ENCODE measurements at regions not wholly inside any gene's neighbourhood (a gene's known extent, or its start where the extent isn't known, plus 50 kb on each side); places are given as distances from the start of the nearest gene placed in this dataset.

DNA sequence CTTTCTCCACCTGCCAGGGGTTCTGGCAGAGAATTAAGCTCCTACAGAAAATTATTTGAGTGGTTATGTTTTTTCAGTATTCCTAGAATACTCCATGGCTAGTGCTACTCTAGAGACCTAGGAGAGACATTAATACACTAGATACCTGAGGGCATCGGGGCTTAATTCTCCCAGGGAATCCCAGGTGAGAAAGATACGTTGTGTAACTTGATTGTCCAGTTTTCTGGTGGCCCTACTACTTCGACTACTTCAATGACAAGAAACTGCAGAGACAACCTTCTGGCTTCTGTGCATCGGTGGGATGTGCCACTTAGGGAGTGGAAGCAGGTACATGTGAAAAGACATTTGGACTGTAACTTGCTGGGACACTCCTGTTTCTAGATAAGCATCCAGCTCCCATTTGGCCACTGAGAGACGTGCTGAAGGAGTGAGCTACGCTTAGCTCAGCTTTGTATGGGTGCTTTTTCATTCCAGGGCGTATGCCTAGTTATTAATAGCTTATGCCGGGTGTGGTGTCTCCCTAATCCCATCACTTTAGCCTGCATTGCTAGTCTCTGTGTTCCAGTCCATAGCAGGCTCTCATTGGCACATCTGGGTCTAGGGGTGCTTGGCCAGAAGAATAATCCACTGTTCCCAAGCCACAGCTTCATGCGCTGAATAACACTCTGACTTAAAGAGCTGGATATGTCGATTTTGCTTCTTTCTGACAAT is 300.7 kb downstream of the SIPA1L2 start:
- TF ChIP-seq, protein P1, sequence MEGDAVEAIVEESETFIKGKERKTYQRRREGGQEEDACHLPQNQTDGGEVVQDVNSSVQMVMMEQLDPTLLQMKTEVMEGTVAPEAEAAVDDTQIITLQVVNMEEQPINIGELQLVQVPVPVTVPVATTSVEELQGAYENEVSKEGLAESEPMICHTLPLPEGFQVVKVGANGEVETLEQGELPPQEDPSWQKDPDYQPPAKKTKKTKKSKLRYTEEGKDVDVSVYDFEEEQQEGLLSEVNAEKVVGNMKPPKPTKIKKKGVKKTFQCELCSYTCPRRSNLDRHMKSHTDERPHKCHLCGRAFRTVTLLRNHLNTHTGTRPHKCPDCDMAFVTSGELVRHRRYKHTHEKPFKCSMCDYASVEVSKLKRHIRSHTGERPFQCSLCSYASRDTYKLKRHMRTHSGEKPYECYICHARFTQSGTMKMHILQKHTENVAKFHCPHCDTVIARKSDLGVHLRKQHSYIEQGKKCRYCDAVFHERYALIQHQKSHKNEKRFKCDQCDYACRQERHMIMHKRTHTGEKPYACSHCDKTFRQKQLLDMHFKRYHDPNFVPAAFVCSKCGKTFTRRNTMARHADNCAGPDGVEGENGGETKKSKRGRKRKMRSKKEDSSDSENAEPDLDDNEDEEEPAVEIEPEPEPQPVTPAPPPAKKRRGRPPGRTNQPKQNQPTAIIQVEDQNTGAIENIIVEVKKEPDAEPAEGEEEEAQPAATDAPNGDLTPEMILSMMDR (IDR thresholded peaks at IDR 0.05) = no peak
- TF ChIP-seq NFIC (IDR thresholded peaks at IDR 0.05; ENCODE audit: borderline replicate concordance) = no peak

Data from SK-N-SH (cell line).